ENCODE measurements at regions not wholly inside any gene's neighbourhood (a gene's known extent, or its start where the extent isn't known, plus 50 kb on each side); places are given as distances from the start of the nearest gene placed in this dataset.
"Not testable (repeated sequence)": the region's sequence is repeated elsewhere in the genome, so short reads cannot be mapped to it uniquely, and the experiment has no call there.

- H3K36me3 Mint-ChIP-seq; H3K4me1 Mint-ChIP-seq; H3K27ac Mint-ChIP-seq; DNase-seq; H3K27me3 Mint-ChIP-seq (ENCODE audit: low read depth in 3 of 3); H3K4me3 Mint-ChIP-seq: not testable (repeated sequence)
- peaks cover 1 to 24% (median 5%) of the 10 kb centered on the region in 6 donors for H3K9me3 Mint-ChIP-seq
Measured at GRCh38 chr2:132317026-132317680, 99.5 kb upstream of the GPR39 start.

- H3K9me3 Mint-ChIP-seq, result peaks cover 1 to 24% (median 5%) of the 10 kb centered on the region in 6 donors
- H3K27ac Mint-ChIP-seq; H3K27me3 Mint-ChIP-seq (ENCODE audit: low read depth in 3 of 3); H3K36me3 Mint-ChIP-seq; H3K4me3 Mint-ChIP-seq; H3K4me1 Mint-ChIP-seq; DNase-seq: not testable (repeated sequence)
Measured at GRCh38 chr2:132318481-132318880, 98.1 kb upstream of the GPR39 start.

GRCh38 chr2:132324005-132324404 lies 92.6 kb upstream of the GPR39 start:
- H3K27ac Mint-ChIP-seq; DNase-seq; H3K4me1 Mint-ChIP-seq; H3K36me3 Mint-ChIP-seq; H3K4me3 Mint-ChIP-seq; H3K27me3 Mint-ChIP-seq (ENCODE audit: low read depth in 3 of 3): not testable (repeated sequence)
- peaks cover 0 to 11% (median 2%) of the 10 kb centered on the region in 6 donors for H3K9me3 Mint-ChIP-seq

GRCh38 chr2:132332345-132333033 lies 84.1 kb upstream of the GPR39 start:
- H3K4me1 Mint-ChIP-seq; DNase-seq; H3K36me3 Mint-ChIP-seq; H3K9me3 Mint-ChIP-seq; H3K4me3 Mint-ChIP-seq; H3K27me3 Mint-ChIP-seq (ENCODE audit: low read depth in 3 of 3); H3K27ac Mint-ChIP-seq: not testable (repeated sequence)

GRCh38 chr2:132337135-132337534 lies 79.5 kb upstream of the GPR39 start:
- not testable (repeated sequence) for H3K27ac Mint-ChIP-seq; H3K27me3 Mint-ChIP-seq (ENCODE audit: low read depth in 3 of 3); H3K4me1 Mint-ChIP-seq; H3K4me3 Mint-ChIP-seq; DNase-seq; H3K9me3 Mint-ChIP-seq; H3K36me3 Mint-ChIP-seq

- H3K27me3 Mint-ChIP-seq (ENCODE audit: low read depth in 3 of 3); H3K9me3 Mint-ChIP-seq; DNase-seq; H3K4me3 Mint-ChIP-seq; H3K36me3 Mint-ChIP-seq; H3K27ac Mint-ChIP-seq; H3K4me1 Mint-ChIP-seq: not testable (repeated sequence)
Measured at GRCh38 chr2:132337844-132338243, 78.8 kb upstream of the GPR39 start.

GRCh38 chr2:132347041-132347780 lies 69.4 kb upstream of the GPR39 start:
- peaks cover 1 to 13% (median 5%) of the 10 kb centered on the region in 6 donors for H3K9me3 Mint-ChIP-seq
- not testable (repeated sequence) for DNase-seq; H3K27ac Mint-ChIP-seq; H3K4me1 Mint-ChIP-seq; H3K27me3 Mint-ChIP-seq (ENCODE audit: low read depth in 3 of 3); H3K36me3 Mint-ChIP-seq; H3K4me3 Mint-ChIP-seq

GRCh38 chr2:132349092-132349687 lies 67.4 kb upstream of the GPR39 start:
- H3K4me3 Mint-ChIP-seq; H3K27me3 Mint-ChIP-seq (ENCODE audit: low read depth in 3 of 3); H3K27ac Mint-ChIP-seq; H3K4me1 Mint-ChIP-seq; H3K36me3 Mint-ChIP-seq; DNase-seq: not testable (repeated sequence)
- peaks cover 0 to 13% (median 4%) of the 10 kb centered on the region in 6 donors for H3K9me3 Mint-ChIP-seq

- H3K27ac Mint-ChIP-seq; H3K4me1 Mint-ChIP-seq; H3K4me3 Mint-ChIP-seq; H3K36me3 Mint-ChIP-seq; H3K9me3 Mint-ChIP-seq; DNase-seq; H3K27me3 Mint-ChIP-seq (ENCODE audit: low read depth in 3 of 3): not testable (repeated sequence)
Measured at GRCh38 chr2:132351668-132352067, 64.9 kb upstream of the GPR39 start.

- H3K4me1 Mint-ChIP-seq; H3K36me3 Mint-ChIP-seq; H3K4me3 Mint-ChIP-seq; H3K9me3 Mint-ChIP-seq; H3K27me3 Mint-ChIP-seq (ENCODE audit: low read depth in 3 of 3); DNase-seq; H3K27ac Mint-ChIP-seq: not testable (repeated sequence)
Measured at GRCh38 chr2:132352481-132353001, 64.1 kb upstream of the GPR39 start.

- H3K27ac Mint-ChIP-seq; H3K36me3 Mint-ChIP-seq; H3K27me3 Mint-ChIP-seq (ENCODE audit: low read depth in 3 of 3); H3K9me3 Mint-ChIP-seq; H3K4me3 Mint-ChIP-seq; H3K4me1 Mint-ChIP-seq; DNase-seq: not testable (repeated sequence)
Measured at GRCh38 chr2:132353380-132353779, 63.2 kb upstream of the GPR39 start.

- H3K36me3 Mint-ChIP-seq; H3K4me1 Mint-ChIP-seq; H3K4me3 Mint-ChIP-seq; H3K27me3 Mint-ChIP-seq (ENCODE audit: low read depth in 3 of 3); DNase-seq; H3K27ac Mint-ChIP-seq: not testable (repeated sequence)
- peaks cover 2 to 38% (median 17%) of the 10 kb centered on the region in 6 donors for H3K9me3 Mint-ChIP-seq
Measured at GRCh38 chr2:132360964-132361363, 55.6 kb upstream of the GPR39 start.

GRCh38 chr2:132361498-132361897 lies 55.1 kb upstream of the GPR39 start:
- not testable (repeated sequence) for H3K4me1 Mint-ChIP-seq; H3K36me3 Mint-ChIP-seq; H3K4me3 Mint-ChIP-seq; H3K27ac Mint-ChIP-seq; DNase-seq; H3K27me3 Mint-ChIP-seq (ENCODE audit: low read depth in 3 of 3)
- peaks cover 5 to 38% (median 19%) of the 10 kb centered on the region in 6 donors for H3K9me3 Mint-ChIP-seq

GRCh38 chr2:132363352-132363751 lies 53.3 kb upstream of the GPR39 start:
- not testable (repeated sequence) for H3K4me1 Mint-ChIP-seq; H3K4me3 Mint-ChIP-seq; H3K27ac Mint-ChIP-seq; H3K27me3 Mint-ChIP-seq (ENCODE audit: low read depth in 3 of 3); H3K36me3 Mint-ChIP-seq; DNase-seq
- H3K9me3 Mint-ChIP-seq, result peaks cover 5 to 38% (median 19%) of the 10 kb centered on the region in 6 donors
